Gastrocnemius medialis (tissue), 4 donors: ENCODE measurements at regions not wholly inside any gene's neighbourhood (a gene's known extent, or its start where the extent isn't known, plus 50 kb on each side); places are given as distances from the start of the nearest gene placed in this dataset.

ENCODE experiments used
- POLR2A ChIP-seq, 2 donors: fragments of 450-650 bp; IDR thresholded peaks; one replicate each; pipeline ENCODE4 v1.6.1; 2017; ENCODE audit warnings: antibody characterized with exemption in 2 of 2, mild to moderate bottlenecking in 2 of 2, moderate library complexity in 2 of 2
- TF ChIP-seq, protein P1 (sequence below), 5 experiments: fragments of 450-650 bp in 3 of 5; fragments of 200-600 bp in 2 of 5; sonication (generic) in 2 of 5; IDR thresholded peaks in 4 of 5; conservative IDR thresholded peaks in 1 of 5; 1 replicate in 4 of 5; 2 replicates in 1 of 5; pipeline ENCODE4 v1.5.1; 2016 to 2019; ENCODE audit warnings: antibody characterized with exemption in 5 of 5, mild to moderate bottlenecking in 3 of 5, moderate library complexity in 3 of 5

DNA sequence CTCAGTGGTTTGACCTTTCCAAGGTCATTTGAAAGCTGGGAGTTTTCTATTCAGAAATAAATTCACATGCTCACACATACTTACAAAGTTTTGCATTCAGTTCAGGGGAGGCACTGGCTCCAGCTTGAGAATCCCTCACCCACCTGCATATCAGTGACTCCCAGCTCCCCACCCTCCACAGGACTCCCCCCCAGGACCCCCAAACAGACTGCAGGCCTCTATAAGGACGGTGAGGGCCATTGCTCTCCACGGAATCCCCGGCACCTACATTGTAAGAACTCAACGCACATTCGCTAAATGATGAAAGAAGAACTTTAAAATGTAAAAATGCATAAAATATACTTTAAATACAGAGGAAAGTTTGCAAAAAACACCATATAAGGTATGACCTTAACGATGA is 97.2 kb upstream of the TEX51 start:
- TF ChIP-seq, protein P1, sequence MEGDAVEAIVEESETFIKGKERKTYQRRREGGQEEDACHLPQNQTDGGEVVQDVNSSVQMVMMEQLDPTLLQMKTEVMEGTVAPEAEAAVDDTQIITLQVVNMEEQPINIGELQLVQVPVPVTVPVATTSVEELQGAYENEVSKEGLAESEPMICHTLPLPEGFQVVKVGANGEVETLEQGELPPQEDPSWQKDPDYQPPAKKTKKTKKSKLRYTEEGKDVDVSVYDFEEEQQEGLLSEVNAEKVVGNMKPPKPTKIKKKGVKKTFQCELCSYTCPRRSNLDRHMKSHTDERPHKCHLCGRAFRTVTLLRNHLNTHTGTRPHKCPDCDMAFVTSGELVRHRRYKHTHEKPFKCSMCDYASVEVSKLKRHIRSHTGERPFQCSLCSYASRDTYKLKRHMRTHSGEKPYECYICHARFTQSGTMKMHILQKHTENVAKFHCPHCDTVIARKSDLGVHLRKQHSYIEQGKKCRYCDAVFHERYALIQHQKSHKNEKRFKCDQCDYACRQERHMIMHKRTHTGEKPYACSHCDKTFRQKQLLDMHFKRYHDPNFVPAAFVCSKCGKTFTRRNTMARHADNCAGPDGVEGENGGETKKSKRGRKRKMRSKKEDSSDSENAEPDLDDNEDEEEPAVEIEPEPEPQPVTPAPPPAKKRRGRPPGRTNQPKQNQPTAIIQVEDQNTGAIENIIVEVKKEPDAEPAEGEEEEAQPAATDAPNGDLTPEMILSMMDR (IDR thresholded peaks at IDR 0.05 in 4 of 5, conservative IDR thresholded peaks at IDR 0.05 in 1 of 5) = no peak
- TF ChIP-seq POLR2A (IDR thresholded peaks at IDR 0.05) = no peak
